Spleen (tissue), 3 donors: ENCODE measurements at regions not wholly inside any gene's neighbourhood (a gene's known extent, or its start where the extent isn't known, plus 50 kb on each side); places are given as distances from the start of the nearest gene placed in this dataset.

Experiments used
- POLR2A ChIP-seq, 3 donors: fragments of 450-650 bp; IDR thresholded peaks; one replicate each; pipeline ENCODE4 v1.5.1; 2017; ENCODE audit warnings: antibody characterized with exemption in 3 of 3, mild to moderate bottlenecking in 1 of 3
- POLR2AphosphoS5 ChIP-seq, 3 donors: sonication (generic); formaldehyde crosslinking; IDR thresholded peaks; one replicate each; pipeline ENCODE4 v1.5.1; 2017; ENCODE audit warnings: antibody characterized with exemption in 3 of 3

DNA sequence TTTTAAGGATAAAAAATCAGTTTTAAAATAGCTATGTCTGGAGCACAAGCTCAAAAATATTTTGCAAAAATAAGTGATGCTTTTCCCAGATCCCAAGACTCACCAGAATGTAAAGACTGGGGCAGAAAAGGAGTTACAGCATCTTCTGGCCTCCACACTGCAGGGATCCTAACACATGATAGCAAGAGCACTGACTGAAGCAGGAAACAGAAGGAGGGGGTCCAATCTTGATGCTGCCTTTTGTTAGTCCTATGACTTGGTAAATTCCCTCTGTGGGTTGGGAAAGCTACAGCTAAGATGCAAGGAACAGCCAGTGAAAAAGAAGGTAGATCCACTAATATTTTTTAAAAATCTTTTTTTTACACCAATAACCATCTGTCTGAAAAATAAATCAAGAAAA lies 54.2 kb upstream of the TNR start:
- TF ChIP-seq POLR2A (IDR thresholded peaks at IDR 0.05) (no peak), POLR2AphosphoS5 (IDR thresholded peaks at IDR 0.05) (no peak)
